ENCODE measurements at regions not wholly inside any gene's neighbourhood (a gene's known extent, or its start where the extent isn't known, plus 50 kb on each side); places are given as distances from the start of the nearest gene placed in this dataset.

DNA sequence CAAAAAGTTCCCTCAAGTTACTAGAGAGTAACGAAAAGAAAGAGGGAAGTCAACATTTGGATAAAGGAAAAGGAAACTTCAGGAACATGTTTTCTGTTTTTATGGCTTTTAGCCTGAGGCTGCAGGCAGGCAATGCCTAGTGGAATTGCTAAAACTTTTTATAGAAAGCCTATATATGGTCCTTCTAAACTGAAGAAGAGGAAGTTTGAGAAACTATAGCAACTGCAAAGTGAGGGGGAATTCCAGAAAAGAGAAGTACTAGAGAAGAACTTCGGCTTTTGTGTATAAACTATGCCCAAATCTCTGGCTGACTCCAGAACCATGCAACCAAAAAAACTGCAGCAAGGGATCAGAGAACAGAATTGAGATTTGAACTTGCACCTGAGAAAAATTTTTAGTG is 74.3 kb upstream of the ARHGAP42 start:
- TF ChIP-seq CTCF (IDR thresholded peaks at IDR 0.05) (no peak), POLR2AphosphoS5 (IDR thresholded peaks at IDR 0.05) (no peak), EP300 (IDR thresholded peaks at IDR 0.05) (no peak)

Data from esophagus muscularis mucosa (tissue), 4 donors.